Calu3 (cell line): ENCODE measurements at regions not wholly inside any gene's neighbourhood (a gene's known extent, or its start where the extent isn't known, plus 50 kb on each side); places are given as distances from the start of the nearest gene placed in this dataset.

Experiments
- BruUV-seq: library from RNA; stranded (reverse); fragments of 400-500 nt; replicated peaks from 2 replicates; lab custom pipeline; 2021; lab: Mats Ljungman, UMichigan
- CTCF ChIA-PET: fragments of 300-600 bp; sonication (Branson Sonifier 250); formaldehyde crosslinking; loops from one replicate; lab custom pipeline; 2022; ENCODE audit warnings: antibody characterized with exemption; lab: Charles Lee
- DNase-seq: peaks from one replicate; pipeline ENCODE4 v3.0.0; 2022
- H3K27ac Mint-ChIP-seq: one replicate; pipeline ENCODE4 v1.8.0; 2022; ENCODE audit warnings: mixed read lengths; ENCODE audit not compliant: unreplicated experiment
- H3K27me3 Mint-ChIP-seq: one replicate; pipeline ENCODE4 v1.8.0; 2022; ENCODE audit warnings: mixed read lengths; ENCODE audit not compliant: unreplicated experiment
- H3K36me3 Mint-ChIP-seq: one replicate; pipeline ENCODE4 v1.8.0; 2022; ENCODE audit warnings: mild to moderate bottlenecking, moderate library complexity, mixed read lengths; ENCODE audit not compliant: insufficient read depth, unreplicated experiment
- H3K4me1 Mint-ChIP-seq: one replicate; pipeline ENCODE4 v1.8.0; 2022; ENCODE audit warnings: mild to moderate bottlenecking, low read depth, mixed read lengths; ENCODE audit not compliant: unreplicated experiment
- H3K4me3 Mint-ChIP-seq: one replicate; pipeline ENCODE4 v1.8.0; 2022; ENCODE audit warnings: mild to moderate bottlenecking, low read depth, moderate library complexity, mixed read lengths; ENCODE audit not compliant: unreplicated experiment
- H3K9me3 Mint-ChIP-seq: one replicate; pipeline ENCODE4 v1.8.0; 2022; ENCODE audit warnings: low read depth, mixed read lengths; ENCODE audit not compliant: unreplicated experiment
- CTCF ChIP-seq: fragments of 200-600 bp; IDR thresholded peaks from one replicate; pipeline ENCODE4 v1.8.0; 2022; ENCODE audit warnings: antibody characterized with exemption; ENCODE audit not compliant: unreplicated experiment
- intact Hi-C: fragments of 100-400 bp; cut with micrococcal nuclease; formaldehyde crosslinking; loops from one replicate; pipeline ENCODE4 v1.10.0; 2022; ENCODE audit not compliant: unreplicated experiment

- Mint-ChIP-seq H3K9me3 (peaks cover 2% of the 10 kb centered on the region), H3K27me3 (no peaks in the 10 kb centered on the region), H3K36me3 (no peaks in the 10 kb centered on the region), H3K27ac (no peak overlapping the region), H3K4me1 (peaks cover 14% of the 10 kb centered on the region), H3K4me3 (no peak overlapping the region)
- TF ChIP-seq CTCF: no peak
- intact Hi-C loops: loop anchor here (10.0 kb wide), 2 partner anchors 288 to 958 kb away; no protein-coding TSS in a partner anchor
- BruUV-seq: no TSS peak
- no peak for DNase-seq
- CTCF ChIA-PET: no interaction called here
These were observed 209.6 kb downstream of the LYPLAL1 start for GRCh38 chr1:219383281-219383680.

- H3K36me3 Mint-ChIP-seq: no peaks in the 10 kb centered on the region
- BruUV-seq: no TSS peak
- no peak for TF ChIP-seq CTCF
- intact Hi-C loops: loop anchor here (10.0 kb wide), 2 partner anchors 287 to 957 kb away; no protein-coding TSS in a partner anchor
- H3K4me3 Mint-ChIP-seq: no peak overlapping the region
- CTCF ChIA-PET: interaction anchor here (0.5 to 0.8 kb wide), 2 partner anchors 16 to 1066 kb away, joined by 3 read pairs; no protein-coding TSS in a partner anchor
- H3K9me3 Mint-ChIP-seq: peaks cover 7% of the 10 kb centered on the region
- no peaks in the 10 kb centered on the region for H3K4me1 Mint-ChIP-seq
- H3K27ac Mint-ChIP-seq: no peak overlapping the region
- no peaks in the 10 kb centered on the region for H3K27me3 Mint-ChIP-seq
- no peak for DNase-seq
These were observed 207.7 kb downstream of the LYPLAL1 start for GRCh38 chr1:219381396-219381795.

GRCh38 chr1:219380463-219380862 lies 206.8 kb downstream of the LYPLAL1 start:
- intact Hi-C loops: loop anchor here (10.0 kb wide), 2 partner anchors 286 to 956 kb away; no protein-coding TSS in a partner anchor
- BruUV-seq: no TSS peak
- H3K36me3 Mint-ChIP-seq: no peaks in the 10 kb centered on the region
- TF ChIP-seq CTCF: no peak
- H3K4me1 Mint-ChIP-seq: no peaks in the 10 kb centered on the region
- H3K9me3 Mint-ChIP-seq: peaks cover 7% of the 10 kb centered on the region
- DNase-seq: no peak
- no peaks in the 10 kb centered on the region for H3K27me3 Mint-ChIP-seq
- H3K27ac Mint-ChIP-seq: no peak overlapping the region
- CTCF ChIA-PET: no interaction called here
- no peak overlapping the region for H3K4me3 Mint-ChIP-seq

- Mint-ChIP-seq H3K4me1 (no peaks in the 10 kb centered on the region), H3K36me3 (no peaks in the 10 kb centered on the region), H3K4me3 (no peak overlapping the region), H3K9me3 (peaks cover 7% of the 10 kb centered on the region), H3K27ac (no peak overlapping the region), H3K27me3 (no peaks in the 10 kb centered on the region)
- no TSS peak for BruUV-seq
- TF ChIP-seq CTCF: no peak
- CTCF ChIA-PET: interaction anchor here (0.6 kb wide), 1 partner anchor 64 kb away, joined by 3 read pairs; no protein-coding TSS in a partner anchor
- intact Hi-C loops: loop anchor here (10.0 kb wide), 2 partner anchors 285 to 955 kb away; no protein-coding TSS in a partner anchor
- no peak for DNase-seq
These were observed 206.0 kb downstream of the LYPLAL1 start for GRCh38 chr1:219379691-219380090.
